NB4 (cell line): ENCODE measurements at regions not wholly inside any gene's neighbourhood (a gene's known extent, or its start where the extent isn't known, plus 50 kb on each side); places are given as distances from the start of the nearest gene placed in this dataset.

Source experiments
- DNase-seq: peaks from one replicate; pipeline ENCODE4 v3.0.0; 2010; ENCODE audit warnings: low read depth
- H3K4me3 ChIP-seq: one replicate; pipeline ENCODE4 v1.5.1; 2011; ENCODE audit warnings: mild to moderate bottlenecking, low read depth, low read length, moderate library complexity
- CTCF ChIP-seq: IDR thresholded peaks from one replicate; pipeline ENCODE4 v1.5.1; 2012; ENCODE audit warnings: low read depth, low read length
- MYC ChIP-seq: IDR thresholded peaks from 2 replicates; pipeline ENCODE4 v1.6.1; 2011; ENCODE audit warnings: low read depth, low read length
- POLR2A ChIP-seq: IDR thresholded peaks from 2 replicates; pipeline ENCODE4 v1.6.1; 2011; ENCODE audit warnings: mild to moderate bottlenecking; ENCODE audit not compliant: insufficient read length; ENCODE audit errors: extremely low read depth
- TF ChIP-seq, protein P1 (sequence below): IDR thresholded peaks from 2 replicates; pipeline ENCODE4 v1.6.1; 2011; ENCODE audit warnings: low read depth, low read length

- DNase-seq: no peak
- no peak overlapping the region for H3K4me3 ChIP-seq
Observed at GRCh38 chr15:94792196-94792595, 560.8 kb downstream of the MCTP2 start.

GRCh38 chr15:94793207-94793606, 561.8 kb downstream of the MCTP2 start:
- TF ChIP-seq, protein P1, sequence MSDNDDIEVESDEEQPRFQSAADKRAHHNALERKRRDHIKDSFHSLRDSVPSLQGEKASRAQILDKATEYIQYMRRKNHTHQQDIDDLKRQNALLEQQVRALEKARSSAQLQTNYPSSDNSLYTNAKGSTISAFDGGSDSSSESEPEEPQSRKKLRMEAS: no peak
- TF ChIP-seq CTCF (no peak), POLR2A (no peak), MYC (no peak)
- H3K4me3 ChIP-seq: no peak overlapping the region
- no peak for DNase-seq

More at GRCh38 chr15:94792196-94792595, 560.8 kb downstream of the MCTP2 start:
- TF ChIP-seq CTCF: no peak

GRCh38 chr15:94793641-94794040, 562.3 kb downstream of the MCTP2 start:
- no peak for TF ChIP-seq CTCF
- TF ChIP-seq, protein P1: no peak
- no peak for TF ChIP-seq POLR2A
- no peak for TF ChIP-seq MYC
- no peak for DNase-seq
- no peak overlapping the region for H3K4me3 ChIP-seq

DNA sequence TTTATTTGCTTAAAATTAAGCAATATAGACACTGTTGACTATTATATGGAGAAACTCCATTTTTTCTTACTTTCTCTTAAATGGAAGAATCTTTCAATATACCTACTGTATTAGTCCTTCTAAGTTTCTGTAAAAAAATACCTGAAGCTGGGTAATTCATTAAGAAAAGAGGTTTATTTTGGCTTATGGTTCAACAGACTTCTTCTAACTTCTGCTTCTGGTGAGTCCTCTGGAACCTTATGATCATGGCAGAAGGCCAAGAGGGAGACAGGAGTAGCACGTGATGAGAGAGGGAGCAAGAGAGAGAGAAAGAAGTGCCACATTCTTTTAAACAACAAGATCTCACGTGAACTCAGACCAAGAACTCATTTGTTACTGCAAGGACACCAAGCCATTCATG, 573.3 kb downstream of the MCTP2 start:
- TF ChIP-seq CTCF (no peak), MYC (no peak), POLR2A (no peak)
- TF ChIP-seq, protein P1: no peak
- DNase-seq: no peak

DNA sequence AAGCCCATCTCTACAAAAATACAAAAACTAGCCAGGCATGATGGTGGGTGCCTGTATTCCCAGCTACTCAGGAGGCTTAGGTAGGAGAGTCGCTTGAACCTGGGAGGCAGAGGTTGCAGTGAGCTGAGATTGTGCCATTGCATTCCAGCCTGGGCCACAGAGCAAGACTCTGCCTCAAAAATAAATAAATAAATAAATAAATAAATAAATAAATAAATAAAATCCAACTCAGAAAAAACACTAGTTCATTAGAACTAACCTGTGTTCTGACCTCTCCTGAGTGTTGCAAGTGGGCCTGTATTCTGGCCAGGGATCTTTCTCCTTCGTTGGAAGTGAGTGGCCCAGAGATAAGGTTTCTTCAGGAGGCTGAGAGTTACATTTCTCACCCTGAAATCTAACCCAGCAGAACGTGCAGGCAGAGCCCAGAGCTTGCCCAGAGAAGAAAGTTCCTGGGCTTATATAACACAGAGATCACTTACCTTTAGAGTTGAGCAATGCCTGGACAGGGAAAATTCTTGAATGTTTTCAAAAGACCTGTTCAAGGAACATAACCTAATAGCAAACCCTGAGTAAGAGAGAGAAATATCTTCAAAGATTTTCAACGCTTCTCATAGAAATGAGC, 583.9 kb downstream of the MCTP2 start:
- no peak for DNase-seq
- TF ChIP-seq CTCF (no peak), MYC (no peak), POLR2A (no peak)
- TF ChIP-seq, protein P1: no peak
- H3K4me3 ChIP-seq: no peak overlapping the region

More for the DNA sequence above, 573.3 kb downstream of the MCTP2 start:
- no peak overlapping the region for H3K4me3 ChIP-seq

- H3K4me3 ChIP-seq: no peak overlapping the region
- DNase-seq: no peak
- TF ChIP-seq CTCF (no peak), MYC (no peak), POLR2A (no peak)
- TF ChIP-seq, protein P1: no peak
Observed at GRCh38 chr15:94815914-94816313, 584.6 kb downstream of the MCTP2 start.
